ENCODE measurements at regions not wholly inside any gene's neighbourhood (a gene's known extent, or its start where the extent isn't known, plus 50 kb on each side); places are given as distances from the start of the nearest gene placed in this dataset.
"Not testable (repeated sequence)": the region's sequence is repeated elsewhere in the genome, so short reads cannot be mapped to it uniquely, and the experiment has no call there.

- H3K4me1 ChIP-seq (replicated peaks), result no peaks in the 10 kb centered on the region
- H3K36me3 ChIP-seq, result no peaks in the 10 kb centered on the region
- H3K27me3 ChIP-seq (replicated peaks; ENCODE audit: insufficient read depth), result no peaks in the 10 kb centered on the region
- no peak overlapping the region for H3K27ac ChIP-seq
- WGBS, result 88% methylated on average over 9 of the region's 9 CpGs
- no peaks in the 10 kb centered on the region for H3K9me3 ChIP-seq
- DNase-seq (ENCODE audit: low spot score), result no peak
- TF ChIP-seq POLR2AphosphoS5 (IDR thresholded peaks at IDR 0.05) (no peak), POLR2A (IDR thresholded peaks at IDR 0.05) (no peak)
- TF ChIP-seq, protein P1, sequence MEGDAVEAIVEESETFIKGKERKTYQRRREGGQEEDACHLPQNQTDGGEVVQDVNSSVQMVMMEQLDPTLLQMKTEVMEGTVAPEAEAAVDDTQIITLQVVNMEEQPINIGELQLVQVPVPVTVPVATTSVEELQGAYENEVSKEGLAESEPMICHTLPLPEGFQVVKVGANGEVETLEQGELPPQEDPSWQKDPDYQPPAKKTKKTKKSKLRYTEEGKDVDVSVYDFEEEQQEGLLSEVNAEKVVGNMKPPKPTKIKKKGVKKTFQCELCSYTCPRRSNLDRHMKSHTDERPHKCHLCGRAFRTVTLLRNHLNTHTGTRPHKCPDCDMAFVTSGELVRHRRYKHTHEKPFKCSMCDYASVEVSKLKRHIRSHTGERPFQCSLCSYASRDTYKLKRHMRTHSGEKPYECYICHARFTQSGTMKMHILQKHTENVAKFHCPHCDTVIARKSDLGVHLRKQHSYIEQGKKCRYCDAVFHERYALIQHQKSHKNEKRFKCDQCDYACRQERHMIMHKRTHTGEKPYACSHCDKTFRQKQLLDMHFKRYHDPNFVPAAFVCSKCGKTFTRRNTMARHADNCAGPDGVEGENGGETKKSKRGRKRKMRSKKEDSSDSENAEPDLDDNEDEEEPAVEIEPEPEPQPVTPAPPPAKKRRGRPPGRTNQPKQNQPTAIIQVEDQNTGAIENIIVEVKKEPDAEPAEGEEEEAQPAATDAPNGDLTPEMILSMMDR (IDR thresholded peaks at IDR 0.05), result no peak
- no peak overlapping the region for H3K4me3 ChIP-seq
- intact Hi-C loops (cut with DNase I), result no loop called here
Measured at GRCh38 chr9:31320494-31320893, 1063.9 kb upstream of the ACO1 start.

GRCh38 chr9:31321256-31321655 lies 1063.2 kb upstream of the ACO1 start:
- Histone ChIP-seq H3K27ac (no peak overlapping the region), H3K9me3 (no peaks in the 10 kb centered on the region), H3K4me1 (replicated peaks) (no peaks in the 10 kb centered on the region), H3K36me3 (no peaks in the 10 kb centered on the region), H3K27me3 (replicated peaks; ENCODE audit: insufficient read depth) (no peaks in the 10 kb centered on the region), H3K4me3 (no peak overlapping the region)
- DNase-seq (ENCODE audit: low spot score), result no peak
- 78% methylated on average over 6 of the region's 6 CpGs for WGBS
- TF ChIP-seq, protein P1 (IDR thresholded peaks at IDR 0.05), result no peak
- TF ChIP-seq POLR2AphosphoS5 (IDR thresholded peaks at IDR 0.05) (no peak), POLR2A (IDR thresholded peaks at IDR 0.05) (no peak)
- intact Hi-C loops (cut with DNase I), result no loop called here

- H3K4me3 ChIP-seq, result no peak overlapping the region
- no peaks in the 10 kb centered on the region for H3K4me1 ChIP-seq (replicated peaks)
- no peak overlapping the region for H3K27ac ChIP-seq
- no peaks in the 10 kb centered on the region for H3K36me3 ChIP-seq
- H3K9me3 ChIP-seq, result no peaks in the 10 kb centered on the region
- intact Hi-C loops (cut with DNase I), result no loop called here
- TF ChIP-seq, protein P1 (IDR thresholded peaks at IDR 0.05), result no peak
- TF ChIP-seq POLR2A (IDR thresholded peaks at IDR 0.05) (no peak), POLR2AphosphoS5 (IDR thresholded peaks at IDR 0.05) (no peak)
- no peak for DNase-seq (ENCODE audit: low spot score)
- 93% methylated on average over 3 of the region's 3 CpGs for WGBS
- no peaks in the 10 kb centered on the region for H3K27me3 ChIP-seq (replicated peaks; ENCODE audit: insufficient read depth)
Measured at GRCh38 chr9:31321686-31322085, 1062.8 kb upstream of the ACO1 start.

- Histone ChIP-seq H3K4me3 (no peak overlapping the region), H3K36me3 (no peaks in the 10 kb centered on the region), H3K4me1 (replicated peaks) (no peaks in the 10 kb centered on the region), H3K27me3 (replicated peaks; ENCODE audit: insufficient read depth) (no peaks in the 10 kb centered on the region), H3K27ac (no peak overlapping the region), H3K9me3 (no peaks in the 10 kb centered on the region)
- no peak for DNase-seq (ENCODE audit: low spot score)
- TF ChIP-seq POLR2A (IDR thresholded peaks at IDR 0.05), result no peak
- TF ChIP-seq, protein P1 (IDR thresholded peaks at IDR 0.05), result no peak
- no peak for TF ChIP-seq POLR2AphosphoS5 (IDR thresholded peaks at IDR 0.05)
- 68% methylated on average over 2 of the region's 2 CpGs for WGBS
- intact Hi-C loops (cut with DNase I), result no loop called here
Measured at GRCh38 chr9:31323726-31324444, 1060.6 kb upstream of the ACO1 start.

- TF ChIP-seq, protein P1 (IDR thresholded peaks at IDR 0.05), result no peak
- TF ChIP-seq POLR2A (IDR thresholded peaks at IDR 0.05), result no peak
- TF ChIP-seq POLR2AphosphoS5 (IDR thresholded peaks at IDR 0.05), result no peak
- no peak for DNase-seq (ENCODE audit: low spot score)
- H3K27me3 ChIP-seq (replicated peaks; ENCODE audit: insufficient read depth), result no peaks in the 10 kb centered on the region
- H3K4me1 ChIP-seq (replicated peaks), result no peaks in the 10 kb centered on the region
- intact Hi-C loops (cut with DNase I), result no loop called here
- 95% methylated on average over 6 of the region's 6 CpGs for WGBS
- no peaks in the 10 kb centered on the region for H3K9me3 ChIP-seq
- H3K36me3 ChIP-seq, result no peaks in the 10 kb centered on the region
- H3K4me3 ChIP-seq, result no peak overlapping the region
- H3K27ac ChIP-seq, result no peak overlapping the region
Measured at GRCh38 chr9:31325778-31326177, 1058.7 kb upstream of the ACO1 start.

DNA sequence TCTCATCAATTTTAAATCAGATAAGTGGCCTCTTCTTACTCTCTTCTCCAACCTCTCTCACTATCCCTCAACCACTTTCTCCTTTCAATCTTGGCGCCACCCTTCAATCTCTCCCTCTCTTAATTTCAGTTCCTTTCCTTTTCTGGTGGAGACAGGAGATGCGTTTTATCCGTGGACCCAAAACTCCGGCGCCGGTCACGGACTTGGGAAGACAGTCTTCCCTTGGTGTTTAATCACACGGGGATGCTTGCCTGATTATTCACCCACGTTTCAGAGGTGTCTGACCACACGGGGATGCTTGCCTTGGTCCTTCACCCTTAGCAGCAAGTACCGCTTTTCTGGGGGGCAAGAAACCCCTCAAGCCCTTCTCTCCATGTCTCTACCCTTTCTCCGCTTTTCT lies 1057.6 kb upstream of the ACO1 start:
- DNase-seq (ENCODE audit: low spot score); H3K27ac ChIP-seq; H3K4me1 ChIP-seq (replicated peaks); H3K27me3 ChIP-seq (replicated peaks; ENCODE audit: insufficient read depth); intact Hi-C loops (cut with DNase I); H3K36me3 ChIP-seq; H3K9me3 ChIP-seq; H3K4me3 ChIP-seq: not testable (repeated sequence)
- WGBS, result 92% methylated on average over 12 of the region's 12 CpGs

Data from prostate gland (tissue), 2 donors.